ENCODE measurements at regions not wholly inside any gene's neighbourhood (a gene's known extent, or its start where the extent isn't known, plus 50 kb on each side); places are given as distances from the start of the nearest gene placed in this dataset.

DNA sequence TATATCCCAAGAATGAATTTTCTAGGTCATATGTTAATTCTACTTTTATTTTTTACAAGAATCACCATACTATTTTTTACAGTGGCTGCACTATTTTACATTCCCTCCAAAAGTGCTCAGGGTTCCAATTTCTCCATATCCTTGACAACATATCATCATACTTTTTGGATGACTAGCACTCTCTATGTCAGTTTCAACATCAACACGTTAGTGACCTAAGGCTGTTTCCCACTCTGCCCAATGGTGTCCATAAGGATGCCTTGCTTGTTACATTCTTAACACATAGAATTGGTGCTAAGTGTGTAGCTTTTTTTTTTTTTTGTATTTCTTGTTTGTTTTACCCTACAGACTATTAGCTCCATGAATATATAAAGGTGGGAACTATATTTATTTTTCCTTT lies 175.4 kb downstream of the PCDH10 start:
- TF ChIP-seq, protein P1, sequence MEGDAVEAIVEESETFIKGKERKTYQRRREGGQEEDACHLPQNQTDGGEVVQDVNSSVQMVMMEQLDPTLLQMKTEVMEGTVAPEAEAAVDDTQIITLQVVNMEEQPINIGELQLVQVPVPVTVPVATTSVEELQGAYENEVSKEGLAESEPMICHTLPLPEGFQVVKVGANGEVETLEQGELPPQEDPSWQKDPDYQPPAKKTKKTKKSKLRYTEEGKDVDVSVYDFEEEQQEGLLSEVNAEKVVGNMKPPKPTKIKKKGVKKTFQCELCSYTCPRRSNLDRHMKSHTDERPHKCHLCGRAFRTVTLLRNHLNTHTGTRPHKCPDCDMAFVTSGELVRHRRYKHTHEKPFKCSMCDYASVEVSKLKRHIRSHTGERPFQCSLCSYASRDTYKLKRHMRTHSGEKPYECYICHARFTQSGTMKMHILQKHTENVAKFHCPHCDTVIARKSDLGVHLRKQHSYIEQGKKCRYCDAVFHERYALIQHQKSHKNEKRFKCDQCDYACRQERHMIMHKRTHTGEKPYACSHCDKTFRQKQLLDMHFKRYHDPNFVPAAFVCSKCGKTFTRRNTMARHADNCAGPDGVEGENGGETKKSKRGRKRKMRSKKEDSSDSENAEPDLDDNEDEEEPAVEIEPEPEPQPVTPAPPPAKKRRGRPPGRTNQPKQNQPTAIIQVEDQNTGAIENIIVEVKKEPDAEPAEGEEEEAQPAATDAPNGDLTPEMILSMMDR (conservative IDR thresholded peaks at IDR 0.05) = no peak
- Histone ChIP-seq H2BK12ac (ENCODE audit: insufficient read length, low read depth, low read length) (no peak overlapping the region), H3K4ac (ENCODE audit: low read depth, low read length) (no peak overlapping the region), H3K79me1 (ENCODE audit: insufficient read depth, low read depth, low read length, poor library complexity, severe bottlenecking) (no peaks in the 10 kb centered on the region), H3K79me2 (ENCODE audit: insufficient read depth, low read length) (no peaks in the 10 kb centered on the region), H3K23me2 (ENCODE audit: insufficient read length, low read depth, low read length, poor library complexity, severe bottlenecking) (no peaks in the 10 kb centered on the region), H2BK120ac (ENCODE audit: low read depth, low read length, poor library complexity, severe bottlenecking) (no peak overlapping the region), H4K5ac (ENCODE audit: insufficient read length, low read depth, low read length) (no peak overlapping the region), H2BK20ac (ENCODE audit: low read depth, low read length, poor library complexity, severe bottlenecking) (no peak overlapping the region), H4K91ac (ENCODE audit: insufficient read length, low read depth, low read length) (no peak overlapping the region), H3K18ac (ENCODE audit: insufficient read length, low read depth, low read length) (no peak overlapping the region), H3K56ac (ENCODE audit: insufficient read length, low read depth, low read length) (no peak overlapping the region), H2AFZ (ENCODE audit: low read length) (no peak overlapping the region), H3K9ac (ENCODE audit: extremely low read depth, insufficient read length, low read length) (no peak overlapping the region), H3K14ac (ENCODE audit: insufficient read depth, low read length) (no peak overlapping the region), H3K9me3 (ENCODE audit: control insufficient read depth, low read depth, low read length) (no peaks in the 10 kb centered on the region), H4K8ac (replicated peaks; ENCODE audit: insufficient read length, low read depth, low read length) (no peak overlapping the region), H2BK5ac (ENCODE audit: insufficient read length, low read length) (no peak overlapping the region), H3K4me2 (ENCODE audit: insufficient read depth, insufficient read length, low read length) (no peak overlapping the region), H3K27me3 (ENCODE audit: insufficient read depth, low read length) (no peaks in the 10 kb centered on the region), H2BK15ac (ENCODE audit: low read depth, low read length) (no peak overlapping the region), H3K4me1 (ENCODE audit: insufficient read depth, low read length) (no peaks in the 10 kb centered on the region), H3K23ac (ENCODE audit: insufficient read length, low read depth, low read length) (no peak overlapping the region), H3T11ph (ENCODE audit: low read length) (no peak overlapping the region), H4K20me1 (ENCODE audit: control insufficient read depth, insufficient read depth, insufficient read length) (no peaks in the 10 kb centered on the region), H3K27ac (ENCODE audit: insufficient read length, low read depth, low read length) (no peak overlapping the region), H2AK5ac (ENCODE audit: insufficient read length, low read length) (no peak overlapping the region)
- no CpG with 5 or more reads among the region's 1 CpG for WGBS (ENCODE audit: extremely low coverage, insufficient read length, low lambda C conversion rate)
- Mint-ChIP-seq H3K4me3 (no peak overlapping the region), H3K27me3 (ENCODE audit: low read depth) (no peaks in the 10 kb centered on the region), H3K36me3 (ENCODE audit: insufficient read depth in 1 of 3, low read depth in 3 of 3) (no peaks in the 10 kb centered on the region; a peak in 1 of 7 replicates), H3K9me3 (no peaks in the 10 kb centered on the region), H3K27ac (no peak overlapping the region), H3K4me1 (peaks cover 4 to 6% of the 10 kb centered on the region in 2 experiments; a peak in 3 of 4 replicates)
- DNase-seq = no peak

Measured in H9 (cell line).